Mesendoderm (in vitro differentiated cells): ENCODE measurements at regions not wholly inside any gene's neighbourhood (a gene's known extent, or its start where the extent isn't known, plus 50 kb on each side); places are given as distances from the start of the nearest gene placed in this dataset.
"Not testable (repeated sequence)": the region's sequence is repeated elsewhere in the genome, so short reads cannot be mapped to it uniquely, and the experiment has no call there.

ENCODE experiments used
- DNase-seq: peaks from one replicate; pipeline ENCODE4 v3.0.0; 2013
- H2AK5ac ChIP-seq: 2 replicates; pipeline ENCODE4 v1.6.1; 2013; ENCODE audit warnings: low read length, inconsistent platforms
- H2BK120ac ChIP-seq: 2 replicates; pipeline ENCODE4 v1.6.1; 2013; ENCODE audit warnings: low read depth, mild to moderate bottlenecking, low read length, moderate library complexity, mixed read lengths
- H2BK15ac ChIP-seq: replicated peaks from 2 replicates; pipeline ENCODE4 v1.6.1; 2013; ENCODE audit warnings: low read depth, mild to moderate bottlenecking, moderate library complexity
- H2BK5ac ChIP-seq: 2 replicates; pipeline ENCODE4 v1.6.1; 2013; ENCODE audit warnings: low read length, inconsistent platforms
- H3K18ac ChIP-seq: 2 replicates; pipeline ENCODE4 v1.6.1; 2013; ENCODE audit warnings: mild to moderate bottlenecking, low read length, mixed read lengths
- H3K23ac ChIP-seq: one replicate; pipeline ENCODE4 v1.6.1; 2013; ENCODE audit warnings: low read length
- H3K27ac ChIP-seq: 2 replicates; pipeline ENCODE4 v1.5.1; 2013; ENCODE audit warnings: low read depth, mild to moderate bottlenecking, inconsistent platforms, low read length, moderate library complexity
- H3K27me3 ChIP-seq: 2 replicates; pipeline ENCODE4 v1.6.1; 2013; ENCODE audit warnings: low read length, control low read depth, mild to moderate bottlenecking, inconsistent platforms; ENCODE audit not compliant: insufficient read depth, poor library complexity
- H3K36me3 ChIP-seq: 2 replicates; pipeline ENCODE4 v1.6.1; 2013; ENCODE audit warnings: low read length, inconsistent platforms; ENCODE audit not compliant: control insufficient read depth, insufficient read depth
- H3K4ac ChIP-seq: one replicate; pipeline ENCODE4 v1.6.1; 2013; ENCODE audit warnings: low read depth, mild to moderate bottlenecking, low read length, moderate library complexity
- H3K4me1 ChIP-seq: 2 replicates; pipeline ENCODE4 v1.6.1; 2013; ENCODE audit warnings: low read depth, low read length, inconsistent platforms; ENCODE audit not compliant: control insufficient read depth
- H3K4me2 ChIP-seq: 2 replicates; pipeline ENCODE4 v1.6.1; 2013; ENCODE audit warnings: low read length
- H3K4me3 ChIP-seq: 2 replicates; pipeline ENCODE4 v1.5.1; 2013; ENCODE audit warnings: mild to moderate bottlenecking, low read length
- H3K56ac ChIP-seq: one replicate; pipeline ENCODE4 v1.6.1; 2013; ENCODE audit warnings: low read length
- H3K79me1 ChIP-seq: 2 replicates; pipeline ENCODE4 v1.6.1; 2013; ENCODE audit warnings: low read length, inconsistent platforms
- H3K79me2 ChIP-seq: 2 replicates; pipeline ENCODE4 v1.6.1; 2013; ENCODE audit warnings: mild to moderate bottlenecking, low read length; ENCODE audit not compliant: control insufficient read depth, insufficient read depth
- H3K9ac ChIP-seq: 2 replicates; pipeline ENCODE4 v1.6.1; 2013; ENCODE audit warnings: low read length, inconsistent platforms
- H4K5ac ChIP-seq: one replicate; pipeline ENCODE4 v1.6.1; 2013; ENCODE audit warnings: low read length
- H4K8ac ChIP-seq: one replicate; pipeline ENCODE4 v1.6.1; 2013; ENCODE audit warnings: low read depth, mild to moderate bottlenecking, control low read depth, low read length, moderate library complexity
- WGBS: extraction: QIAGEN DNeasy Blood & Tissue Kit; methylation state at CpG from one replicate; pipeline ENCODE4 v1.1.7; 2013; ENCODE audit warnings: low lambda C conversion rate, missing lambda C conversion rate; ENCODE audit not compliant: insufficient coverage; ENCODE audit errors: extremely low coverage; 5-methylcytosine and 5-hydroxymethylcytosine counted together

GRCh38 chr2:67195327-67195726 lies 201.8 kb upstream of the ETAA1 start:
- H3K36me3 ChIP-seq, H3K79me2 ChIP-seq, H3K27me3 ChIP-seq, H3K9ac ChIP-seq, H3K56ac ChIP-seq, H2BK15ac ChIP-seq, H3K79me1 ChIP-seq, H3K18ac ChIP-seq, H2BK5ac ChIP-seq, H3K4me3 ChIP-seq, H4K8ac ChIP-seq, H2BK120ac ChIP-seq, DNase-seq, H3K4me2 ChIP-seq, H3K27ac ChIP-seq, H2AK5ac ChIP-seq, H4K5ac ChIP-seq, H3K23ac ChIP-seq, H3K4me1 ChIP-seq, H3K4ac ChIP-seq: not testable (repeated sequence)
- WGBS = no CpG with 5 or more reads among the region's 8 CpGs

- no peak overlapping the region for H2BK120ac ChIP-seq
- H3K56ac ChIP-seq = no peak overlapping the region
- no peak overlapping the region for H3K18ac ChIP-seq
- H3K9ac ChIP-seq = no peak overlapping the region
- no peak overlapping the region for H3K4me2 ChIP-seq
- H4K8ac ChIP-seq = no peak overlapping the region
- no peaks in the 10 kb centered on the region for H3K79me1 ChIP-seq
- H3K4me1 ChIP-seq = no peaks in the 10 kb centered on the region
- H2AK5ac ChIP-seq = no peak overlapping the region
- H4K5ac ChIP-seq = no peak overlapping the region
- H2BK5ac ChIP-seq = no peak overlapping the region
- H3K4ac ChIP-seq = no peak overlapping the region
- WGBS = no CpG with 5 or more reads among the region's 3 CpGs
- no peak overlapping the region for H3K23ac ChIP-seq
- no peak for DNase-seq
- H3K4me3 ChIP-seq = no peak overlapping the region
- H3K27me3 ChIP-seq = no peaks in the 10 kb centered on the region
- H3K27ac ChIP-seq = no peak overlapping the region
- no peaks in the 10 kb centered on the region for H3K79me2 ChIP-seq
- no peaks in the 10 kb centered on the region for H3K36me3 ChIP-seq
- H2BK15ac ChIP-seq = no peak overlapping the region
These were observed 195.6 kb upstream of the ETAA1 start for GRCh38 chr2:67201521-67201920.

- H3K9ac ChIP-seq = no peak overlapping the region
- H2BK120ac ChIP-seq = no peak overlapping the region
- H3K23ac ChIP-seq = no peak overlapping the region
- H3K4me3 ChIP-seq = no peak overlapping the region
- no peaks in the 10 kb centered on the region for H3K4me1 ChIP-seq
- H4K5ac ChIP-seq = no peak overlapping the region
- H4K8ac ChIP-seq = no peak overlapping the region
- no CpG with 5 or more reads among the region's 1 CpG for WGBS
- H2BK5ac ChIP-seq = no peak overlapping the region
- H3K27ac ChIP-seq = no peak overlapping the region
- no peaks in the 10 kb centered on the region for H3K27me3 ChIP-seq
- no peak overlapping the region for H2AK5ac ChIP-seq
- H2BK15ac ChIP-seq = no peak overlapping the region
- no peaks in the 10 kb centered on the region for H3K79me2 ChIP-seq
- DNase-seq = no peak
- H3K36me3 ChIP-seq = no peaks in the 10 kb centered on the region
- H3K56ac ChIP-seq = no peak overlapping the region
- no peak overlapping the region for H3K18ac ChIP-seq
- H3K79me1 ChIP-seq = no peaks in the 10 kb centered on the region
- H3K4ac ChIP-seq = no peak overlapping the region
- H3K4me2 ChIP-seq = no peak overlapping the region
These were observed 192.8 kb upstream of the ETAA1 start for GRCh38 chr2:67204349-67204748.

- H3K56ac ChIP-seq = no peak overlapping the region
- no peak overlapping the region for H4K5ac ChIP-seq
- H4K8ac ChIP-seq = no peak overlapping the region
- H3K9ac ChIP-seq = no peak overlapping the region
- no peak overlapping the region for H3K27ac ChIP-seq
- H3K4me2 ChIP-seq = no peak overlapping the region
- H3K79me2 ChIP-seq = no peaks in the 10 kb centered on the region
- H2BK120ac ChIP-seq = no peak overlapping the region
- no peak overlapping the region for H3K4me3 ChIP-seq
- no peak overlapping the region for H2AK5ac ChIP-seq
- H3K79me1 ChIP-seq = no peaks in the 10 kb centered on the region
- no peaks in the 10 kb centered on the region for H3K36me3 ChIP-seq
- no peak overlapping the region for H2BK5ac ChIP-seq
- WGBS = no CpG with 5 or more reads among the region's 3 CpGs
- no peak overlapping the region for H3K23ac ChIP-seq
- no peak for DNase-seq
- no peaks in the 10 kb centered on the region for H3K4me1 ChIP-seq
- H2BK15ac ChIP-seq = no peak overlapping the region
- H3K27me3 ChIP-seq = no peaks in the 10 kb centered on the region
- H3K18ac ChIP-seq = no peak overlapping the region
- no peak overlapping the region for H3K4ac ChIP-seq
These were observed 188.1 kb upstream of the ETAA1 start for GRCh38 chr2:67208887-67209500.

GRCh38 chr2:67210430-67210829 lies 186.7 kb upstream of the ETAA1 start:
- no peak overlapping the region for H3K56ac ChIP-seq
- no peak overlapping the region for H3K27ac ChIP-seq
- H4K8ac ChIP-seq = no peak overlapping the region
- no peak overlapping the region for H3K4ac ChIP-seq
- no peak overlapping the region for H3K18ac ChIP-seq
- no peak overlapping the region for H2BK5ac ChIP-seq
- no peak overlapping the region for H2AK5ac ChIP-seq
- no peak overlapping the region for H3K4me3 ChIP-seq
- no peaks in the 10 kb centered on the region for H3K27me3 ChIP-seq
- H3K23ac ChIP-seq = no peak overlapping the region
- no peaks in the 10 kb centered on the region for H3K36me3 ChIP-seq
- H2BK120ac ChIP-seq = no peak overlapping the region
- no peaks in the 10 kb centered on the region for H3K79me1 ChIP-seq
- no peaks in the 10 kb centered on the region for H3K79me2 ChIP-seq
- no peak overlapping the region for H3K4me2 ChIP-seq
- no peak overlapping the region for H2BK15ac ChIP-seq
- H4K5ac ChIP-seq = no peak overlapping the region
- peak; percentile 17 for DNase-seq
- WGBS = no CpG with 5 or more reads among the region's 4 CpGs
- peaks cover 3% of the 10 kb centered on the region for H3K4me1 ChIP-seq
- no peak overlapping the region for H3K9ac ChIP-seq

- Histone ChIP-seq H3K27me3 (no peaks in the 10 kb centered on the region), H3K4ac (no peak overlapping the region), H3K36me3 (no peaks in the 10 kb centered on the region), H2AK5ac (no peak overlapping the region), H4K5ac (no peak overlapping the region), H3K4me2 (no peak overlapping the region), H3K18ac (no peak overlapping the region), H2BK5ac (no peak overlapping the region), H3K4me1 (peaks cover 9% of the 10 kb centered on the region), H2BK120ac (no peak overlapping the region), H3K9ac (no peak overlapping the region), H3K79me2 (no peaks in the 10 kb centered on the region), H2BK15ac (no peak overlapping the region), H3K23ac (no peak overlapping the region), H4K8ac (no peak overlapping the region), H3K56ac (no peak overlapping the region), H3K79me1 (no peaks in the 10 kb centered on the region), H3K4me3 (no peak overlapping the region), H3K27ac (no peak overlapping the region)
- WGBS = no CpG with 5 or more reads among the region's 1 CpG
- DNase-seq = no peak
These were observed 184.9 kb upstream of the ETAA1 start for GRCh38 chr2:67212203-67212602.
